Calu3 (cell line): ENCODE measurements at regions not wholly inside any gene's neighbourhood (a gene's known extent, or its start where the extent isn't known, plus 50 kb on each side); places are given as distances from the start of the nearest gene placed in this dataset.

Experiments used
- BruUV-seq: library from RNA; stranded (reverse); fragments of 400-500 nt; replicated peaks from 2 replicates; lab custom pipeline; 2021; lab: Mats Ljungman, UMichigan
- CTCF ChIA-PET: fragments of 300-600 bp; sonication (Branson Sonifier 250); formaldehyde crosslinking; loops from one replicate; lab custom pipeline; 2022; ENCODE audit warnings: antibody characterized with exemption; lab: Charles Lee
- DNase-seq: peaks from one replicate; pipeline ENCODE4 v3.0.0; 2022
- H3K27ac Mint-ChIP-seq: one replicate; pipeline ENCODE4 v1.8.0; 2022; ENCODE audit warnings: mixed read lengths; ENCODE audit not compliant: unreplicated experiment
- H3K27me3 Mint-ChIP-seq: one replicate; pipeline ENCODE4 v1.8.0; 2022; ENCODE audit warnings: mixed read lengths; ENCODE audit not compliant: unreplicated experiment
- H3K36me3 Mint-ChIP-seq: one replicate; pipeline ENCODE4 v1.8.0; 2022; ENCODE audit warnings: mild to moderate bottlenecking, moderate library complexity, mixed read lengths; ENCODE audit not compliant: insufficient read depth, unreplicated experiment
- H3K4me1 Mint-ChIP-seq: one replicate; pipeline ENCODE4 v1.8.0; 2022; ENCODE audit warnings: mild to moderate bottlenecking, low read depth, mixed read lengths; ENCODE audit not compliant: unreplicated experiment
- H3K4me3 Mint-ChIP-seq: one replicate; pipeline ENCODE4 v1.8.0; 2022; ENCODE audit warnings: mild to moderate bottlenecking, low read depth, moderate library complexity, mixed read lengths; ENCODE audit not compliant: unreplicated experiment
- H3K9me3 Mint-ChIP-seq: one replicate; pipeline ENCODE4 v1.8.0; 2022; ENCODE audit warnings: low read depth, mixed read lengths; ENCODE audit not compliant: unreplicated experiment
- CTCF ChIP-seq: fragments of 200-600 bp; IDR thresholded peaks from one replicate; pipeline ENCODE4 v1.8.0; 2022; ENCODE audit warnings: antibody characterized with exemption; ENCODE audit not compliant: unreplicated experiment
- intact Hi-C: fragments of 100-400 bp; cut with micrococcal nuclease; formaldehyde crosslinking; loops from one replicate; pipeline ENCODE4 v1.10.0; 2022; ENCODE audit not compliant: unreplicated experiment

GRCh38 chr12:91889059-91889458 is 256.6 kb downstream of the BTG1 start:
- TF ChIP-seq CTCF, result no peak
- Mint-ChIP-seq H3K4me3 (no peak overlapping the region), H3K9me3 (no peaks in the 10 kb centered on the region), H3K36me3 (no peaks in the 10 kb centered on the region), H3K27me3 (no peaks in the 10 kb centered on the region), H3K27ac (no peak overlapping the region), H3K4me1 (peaks cover 40% of the 10 kb centered on the region)
- no TSS peak for BruUV-seq
- intact Hi-C loops, result loop anchor here (5.0 kb wide), 1 partner anchor 248 kb away; no protein-coding TSS in a partner anchor
- CTCF ChIA-PET, result no interaction called here
- DNase-seq, result no peak

- peaks cover 40% of the 10 kb centered on the region for H3K4me1 Mint-ChIP-seq
- no peak overlapping the region for H3K4me3 Mint-ChIP-seq
- BruUV-seq, result no TSS peak
- H3K9me3 Mint-ChIP-seq, result no peaks in the 10 kb centered on the region
- H3K27me3 Mint-ChIP-seq, result no peaks in the 10 kb centered on the region
- DNase-seq, result no peak
- CTCF ChIA-PET, result no interaction called here
- no peak for TF ChIP-seq CTCF
- no peaks in the 10 kb centered on the region for H3K36me3 Mint-ChIP-seq
- intact Hi-C loops, result loop anchor here (5.0 kb wide), 1 partner anchor 249 kb away; no protein-coding TSS in a partner anchor
- H3K27ac Mint-ChIP-seq, result no peak overlapping the region
Observed at GRCh38 chr12:91887957-91888356, 257.7 kb downstream of the BTG1 start.

GRCh38 chr12:91885851-91886731 is 259.6 kb downstream of the BTG1 start:
- Mint-ChIP-seq H3K36me3 (no peaks in the 10 kb centered on the region), H3K27ac (no peak overlapping the region), H3K4me3 (no peak overlapping the region), H3K4me1 (peaks cover 31% of the 10 kb centered on the region), H3K27me3 (no peaks in the 10 kb centered on the region), H3K9me3 (no peaks in the 10 kb centered on the region)
- BruUV-seq, result no TSS peak
- no peak for TF ChIP-seq CTCF
- intact Hi-C loops, result loop anchor here (5.0 kb wide), 1 partner anchor 251 kb away; no protein-coding TSS in a partner anchor
- DNase-seq, result no peak
- CTCF ChIA-PET, result interaction anchor here (1.2 kb wide), 1 partner anchor 11 kb away, joined by 3 read pairs; no protein-coding TSS in a partner anchor

- no TSS peak for BruUV-seq
- H3K36me3 Mint-ChIP-seq, result no peaks in the 10 kb centered on the region
- no peak overlapping the region for H3K27ac Mint-ChIP-seq
- no peaks in the 10 kb centered on the region for H3K9me3 Mint-ChIP-seq
- CTCF ChIA-PET, result interaction anchor here (0.6 kb wide), 1 partner anchor 240 kb away, joined by 4 read pairs; no protein-coding TSS in a partner anchor
- no peaks in the 10 kb centered on the region for H3K27me3 Mint-ChIP-seq
- DNase-seq, result no peak
- no peak for TF ChIP-seq CTCF
- H3K4me1 Mint-ChIP-seq, result peaks cover 31% of the 10 kb centered on the region
- no peak overlapping the region for H3K4me3 Mint-ChIP-seq
- intact Hi-C loops, result no loop called here
Observed at GRCh38 chr12:91884230-91884629, 261.4 kb downstream of the BTG1 start.
